H9 (cell line): ENCODE measurements at regions not wholly inside any gene's neighbourhood (a gene's known extent, or its start where the extent isn't known, plus 50 kb on each side); places are given as distances from the start of the nearest gene placed in this dataset.

Experiments
- DNase-seq: peaks from one replicate; pipeline ENCODE4 v3.0.0-alpha.2; 2017
- H2AFZ ChIP-seq: one replicate; pipeline ENCODE4 v1.6.1; 2013; ENCODE audit warnings: mild to moderate bottlenecking, low read length, control low read depth, moderate library complexity
- H2AK5ac ChIP-seq: 2 replicates; pipeline ENCODE4 v1.6.1; 2013; ENCODE audit warnings: low read length, control low read depth, mixed read lengths; ENCODE audit not compliant: insufficient read length
- H2BK120ac ChIP-seq: one replicate; pipeline ENCODE4 v1.6.1; 2013; ENCODE audit warnings: low read depth, mild to moderate bottlenecking, low read length, control low read depth, inconsistent platforms; ENCODE audit not compliant: poor library complexity, severe bottlenecking
- H2BK12ac ChIP-seq: 2 replicates; pipeline ENCODE4 v1.6.1; 2013; ENCODE audit warnings: low read length, control low read depth, mixed read lengths, low read depth; ENCODE audit not compliant: insufficient read length
- H2BK15ac ChIP-seq: 2 replicates; pipeline ENCODE4 v1.6.1; 2013; ENCODE audit warnings: low read depth, low read length, control low read depth
- H2BK20ac ChIP-seq: one replicate; pipeline ENCODE4 v1.6.1; 2013; ENCODE audit warnings: low read depth, mild to moderate bottlenecking, low read length, control low read depth, inconsistent platforms; ENCODE audit not compliant: poor library complexity, severe bottlenecking
- H2BK5ac ChIP-seq: 2 replicates; pipeline ENCODE4 v1.6.1; 2013; ENCODE audit warnings: low read length, control low read depth, mixed read lengths; ENCODE audit not compliant: insufficient read length
- H3K14ac ChIP-seq: 2 replicates; pipeline ENCODE4 v1.6.1; 2013; ENCODE audit warnings: low read length, control low read depth; ENCODE audit not compliant: insufficient read depth
- H3K18ac ChIP-seq: 2 replicates; pipeline ENCODE4 v1.6.1; 2013; ENCODE audit warnings: low read depth, mild to moderate bottlenecking, mixed read lengths, low read length, control low read depth; ENCODE audit not compliant: insufficient read length
- H3K23ac ChIP-seq: 2 replicates; pipeline ENCODE4 v1.6.1; 2013; ENCODE audit warnings: low read length, control low read depth, mixed read lengths, low read depth; ENCODE audit not compliant: insufficient read length
- H3K23me2 ChIP-seq: 2 replicates; pipeline ENCODE4 v1.6.1; 2013; ENCODE audit warnings: low read depth, mild to moderate bottlenecking, mixed read lengths, low read length, control low read depth; ENCODE audit not compliant: insufficient read length, poor library complexity, severe bottlenecking
- H3K27ac ChIP-seq: 2 replicates; pipeline ENCODE4 v1.5.1; 2013; ENCODE audit warnings: low read length, control low read depth, mixed read lengths, low read depth; ENCODE audit not compliant: insufficient read length
- H3K27me3 ChIP-seq: 2 replicates; pipeline ENCODE4 v1.6.1; 2013; ENCODE audit warnings: low read length, control low read depth, inconsistent platforms; ENCODE audit not compliant: insufficient read depth
- H3K4ac ChIP-seq: 2 replicates; pipeline ENCODE4 v1.6.1; 2013; ENCODE audit warnings: low read depth, mild to moderate bottlenecking, control low read depth, inconsistent platforms, low read length, moderate library complexity
- H3K4me1 ChIP-seq: 2 replicates; pipeline ENCODE4 v1.6.1; 2013; ENCODE audit warnings: low read length, control low read depth, inconsistent platforms; ENCODE audit not compliant: insufficient read depth
- H3K4me2 ChIP-seq: 2 replicates; pipeline ENCODE4 v1.6.1; 2013; ENCODE audit warnings: low read length, control low read depth, mixed read lengths; ENCODE audit not compliant: insufficient read length, insufficient read depth
- H3K56ac ChIP-seq: 2 replicates; pipeline ENCODE4 v1.6.1; 2013; ENCODE audit warnings: low read depth, mild to moderate bottlenecking, mixed read lengths, low read length, control low read depth; ENCODE audit not compliant: insufficient read length
- H3K79me1 ChIP-seq: 2 replicates; pipeline ENCODE4 v1.6.1; 2013; ENCODE audit warnings: low read depth, mild to moderate bottlenecking, moderate library complexity, low read length, control low read depth, inconsistent platforms; ENCODE audit not compliant: insufficient read depth, poor library complexity, severe bottlenecking
- H3K79me2 ChIP-seq: 2 replicates; pipeline ENCODE4 v1.6.1; 2013; ENCODE audit warnings: low read length, control low read depth, inconsistent platforms; ENCODE audit not compliant: insufficient read depth
- H3K9ac ChIP-seq: 2 replicates; pipeline ENCODE4 v1.6.1; 2013; ENCODE audit warnings: low read length, control low read depth, mixed read lengths; ENCODE audit not compliant: insufficient read length; ENCODE audit errors: extremely low read depth
- H3K9me3 ChIP-seq: one replicate; pipeline ENCODE4 v1.6.1; 2013; ENCODE audit warnings: low read depth, low read length, inconsistent platforms; ENCODE audit not compliant: control insufficient read depth
- H3T11ph ChIP-seq: one replicate; pipeline ENCODE4 v1.6.1; 2013; ENCODE audit warnings: mild to moderate bottlenecking, low read length, control low read depth, inconsistent platforms
- H4K20me1 ChIP-seq: one replicate; pipeline ENCODE4 v1.6.1; 2013; ENCODE audit not compliant: control insufficient read depth, insufficient read length, insufficient read depth
- H4K5ac ChIP-seq: 2 replicates; pipeline ENCODE4 v1.6.1; 2013; ENCODE audit warnings: low read depth, mild to moderate bottlenecking, mixed read lengths, low read length, control low read depth; ENCODE audit not compliant: insufficient read length
- H4K8ac ChIP-seq: replicated peaks from 2 replicates; pipeline ENCODE4 v1.6.1; 2013; ENCODE audit warnings: low read length, control low read depth, mixed read lengths, low read depth; ENCODE audit not compliant: insufficient read length
- H4K91ac ChIP-seq: 2 replicates; pipeline ENCODE4 v1.6.1; 2013; ENCODE audit warnings: low read depth, mild to moderate bottlenecking, moderate library complexity, mixed read lengths, low read length, control low read depth; ENCODE audit not compliant: insufficient read length
- H3K27ac Mint-ChIP-seq, 3 experiments: 2 replicates in 2 of 3; 3 replicates in 1 of 3; pipeline ENCODE4 v1.8.0; 2020 to 2021; ENCODE audit warnings: mixed read lengths in 3 of 3, mild to moderate bottlenecking in 1 of 3, moderate library complexity in 1 of 3
- H3K27me3 Mint-ChIP-seq: 2 replicates; pipeline ENCODE4 v1.8.0; 2021; ENCODE audit warnings: low read depth, mild to moderate bottlenecking, moderate library complexity, mixed read lengths
- H3K36me3 Mint-ChIP-seq, 3 experiments: 2 replicates in 2 of 3; 3 replicates in 1 of 3; pipeline ENCODE4 v1.8.0; 2020 to 2021; ENCODE audit warnings: low read depth in 3 of 3, mixed read lengths in 3 of 3; ENCODE audit not compliant: insufficient read depth in 1 of 3
- H3K4me1 Mint-ChIP-seq, 2 experiments: 2 replicates each; pipeline ENCODE4 v1.8.0; 2020; ENCODE audit warnings: mixed read lengths in 2 of 2
- H3K4me3 Mint-ChIP-seq, 2 experiments: 2 replicates in 1 of 2; 3 replicates in 1 of 2; pipeline ENCODE4 v1.8.0; 2020 to 2021; ENCODE audit warnings: mild to moderate bottlenecking in 2 of 2, mixed read lengths in 2 of 2, moderate library complexity in 1 of 2
- H3K9me3 Mint-ChIP-seq, 2 experiments: 2 replicates in 1 of 2; 3 replicates in 1 of 2; pipeline ENCODE4 v1.8.0; 2020; ENCODE audit warnings: mild to moderate bottlenecking in 2 of 2, mixed read lengths in 2 of 2, moderate library complexity in 1 of 2
- WGBS: extraction: QIAGEN DNeasy Blood & Tissue Kit; methylation state at CpG from one replicate; pipeline ENCODE4 v1.1.7; 2013; ENCODE audit warnings: missing lambda C conversion rate, low lambda C conversion rate, mixed read lengths; ENCODE audit not compliant: insufficient read length; ENCODE audit errors: extremely low coverage; 5-methylcytosine and 5-hydroxymethylcytosine counted together
- TF ChIP-seq, protein P1 (sequence below): fragments of 200-600 bp; sonication (generic); conservative IDR thresholded peaks from 3 replicates; pipeline ENCODE4 v1.8.0; 2021; ENCODE audit warnings: antibody characterized with exemption, mild to moderate bottlenecking

DNA sequence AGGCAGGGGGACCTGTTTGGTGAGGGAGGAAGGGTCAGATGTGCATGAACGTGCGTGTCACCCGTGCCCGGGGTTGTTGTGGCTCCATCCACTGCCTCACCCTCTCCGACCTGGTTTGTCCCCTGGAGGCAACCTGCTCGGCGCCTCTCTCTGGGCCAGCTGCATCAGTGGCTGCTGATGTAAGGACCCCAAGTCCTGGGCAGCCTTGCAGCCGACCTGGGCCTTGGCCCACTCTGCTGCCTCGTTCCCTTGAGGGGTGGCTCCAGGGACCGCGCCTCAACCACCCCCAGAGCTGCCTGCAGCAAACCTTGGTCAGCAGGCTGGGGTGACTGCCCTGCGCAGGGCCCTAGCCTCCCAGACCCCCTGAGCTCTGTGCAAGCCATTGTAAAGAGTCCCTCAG is 351.7 kb downstream of the TMEM121 start:
- no peak overlapping the region for H3K4ac ChIP-seq
- H4K8ac ChIP-seq: no peak overlapping the region
- H2BK20ac ChIP-seq: no peak overlapping the region
- no peak overlapping the region for H2BK120ac ChIP-seq
- H3K36me3 Mint-ChIP-seq: peaks cover 5 to 31% (median 9%) of the 10 kb centered on the region in 3 experiments; a peak in 5 of 7 replicates
- no peaks in the 10 kb centered on the region for H3K79me1 ChIP-seq
- H3K27me3 Mint-ChIP-seq: peaks cover 2% of the 10 kb centered on the region
- H2BK15ac ChIP-seq: no peak overlapping the region
- no peak overlapping the region for H3K4me2 ChIP-seq
- WGBS: no CpG with 5 or more reads among the region's 12 CpGs
- no peaks in the 10 kb centered on the region for H4K20me1 ChIP-seq
- H3K9ac ChIP-seq: no peak overlapping the region
- H3K4me1 Mint-ChIP-seq: no peaks in the 10 kb centered on the region
- no peak overlapping the region for H4K5ac ChIP-seq
- H3K23ac ChIP-seq: no peak overlapping the region
- peaks cover 86 to 96% of the 10 kb centered on the region in 2 experiments for H3K9me3 Mint-ChIP-seq
- H3K18ac ChIP-seq: no peak overlapping the region
- TF ChIP-seq, protein P1, sequence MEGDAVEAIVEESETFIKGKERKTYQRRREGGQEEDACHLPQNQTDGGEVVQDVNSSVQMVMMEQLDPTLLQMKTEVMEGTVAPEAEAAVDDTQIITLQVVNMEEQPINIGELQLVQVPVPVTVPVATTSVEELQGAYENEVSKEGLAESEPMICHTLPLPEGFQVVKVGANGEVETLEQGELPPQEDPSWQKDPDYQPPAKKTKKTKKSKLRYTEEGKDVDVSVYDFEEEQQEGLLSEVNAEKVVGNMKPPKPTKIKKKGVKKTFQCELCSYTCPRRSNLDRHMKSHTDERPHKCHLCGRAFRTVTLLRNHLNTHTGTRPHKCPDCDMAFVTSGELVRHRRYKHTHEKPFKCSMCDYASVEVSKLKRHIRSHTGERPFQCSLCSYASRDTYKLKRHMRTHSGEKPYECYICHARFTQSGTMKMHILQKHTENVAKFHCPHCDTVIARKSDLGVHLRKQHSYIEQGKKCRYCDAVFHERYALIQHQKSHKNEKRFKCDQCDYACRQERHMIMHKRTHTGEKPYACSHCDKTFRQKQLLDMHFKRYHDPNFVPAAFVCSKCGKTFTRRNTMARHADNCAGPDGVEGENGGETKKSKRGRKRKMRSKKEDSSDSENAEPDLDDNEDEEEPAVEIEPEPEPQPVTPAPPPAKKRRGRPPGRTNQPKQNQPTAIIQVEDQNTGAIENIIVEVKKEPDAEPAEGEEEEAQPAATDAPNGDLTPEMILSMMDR: no peak
- H2BK5ac ChIP-seq: no peak overlapping the region
- H3K27ac Mint-ChIP-seq: no peak overlapping the region
- H4K91ac ChIP-seq: no peak overlapping the region
- DNase-seq: no peak
- H2AK5ac ChIP-seq: no peak overlapping the region
- H2AFZ ChIP-seq: no peak overlapping the region
- H3K9me3 ChIP-seq: peaks cover 59% of the 10 kb centered on the region
- no peak overlapping the region for H3K27ac ChIP-seq
- no peaks in the 10 kb centered on the region for H3K79me2 ChIP-seq
- H3K14ac ChIP-seq: no peak overlapping the region
- H3K23me2 ChIP-seq: no peaks in the 10 kb centered on the region
- H3K4me1 ChIP-seq: no peaks in the 10 kb centered on the region
- H3K4me3 Mint-ChIP-seq: no peak overlapping the region
- H3T11ph ChIP-seq: no peak overlapping the region
- H2BK12ac ChIP-seq: no peak overlapping the region
- no peak overlapping the region for H3K56ac ChIP-seq
- no peaks in the 10 kb centered on the region for H3K27me3 ChIP-seq
